A549 (cell line): ENCODE measurements at regions not wholly inside any gene's neighbourhood (a gene's known extent, or its start where the extent isn't known, plus 50 kb on each side); places are given as distances from the start of the nearest gene placed in this dataset.

Experiments used
- ATAC-seq, 2 experiments: fragments of 200-7000 bp in 1 of 2; fragments of >200 bp in 1 of 2; cut with Nextera tagmentation in 1 of 2; cut with Tn5 transposase in 1 of 2; 3 replicates each; pipeline versions ENCODE4 v1.8.0 to v1.9.1; 2018 to 2020; ENCODE audit warnings: mild to moderate bottlenecking in 1 of 2, moderate library complexity in 1 of 2
- CTCF ChIA-PET: fragments of 300-600 bp; sonication (Branson Sonifier 250); formaldehyde crosslinking; extraction: SDS; loops from one replicate; lab custom pipeline; 2021; ENCODE audit warnings: antibody characterized with exemption, inconsistent platforms; lab: Yijun Ruan, JAX
- POLR2A ChIA-PET: fragments of 350-600 bp; formaldehyde crosslinking; extraction: SDS; loops from one replicate; lab custom pipeline; 2021; ENCODE audit warnings: antibody characterized with exemption, inconsistent platforms; lab: Yijun Ruan, JAX
- DNase-seq, 2 experiments: peaks; one replicate each; pipeline versions ENCODE4 v3.0.0 to v3.0.0-alpha.2; 2011 to 2016; ENCODE audit warnings: low read depth in 1 of 2, low spot score in 1 of 2
- FAIRE-seq: peaks from 2 replicates; lab custom pipeline; 2011; peaks lifted over from hg19 to GRCh38; lab: Jason Lieb, UNC
- H3K27ac ChIP-seq, 2 experiments: fragments of >200 bp; sonication (Bioruptor Twin); formaldehyde crosslinking; 3 replicates each; pipeline ENCODE4 v1.5.1; 2016 to 2017
- H3K4me1 ChIP-seq: fragments of >200 bp; sonication (Bioruptor Twin); formaldehyde crosslinking; 3 replicates; pipeline ENCODE4 v1.6.1; 2016
- H3K4me2 ChIP-seq: fragments of >200 bp; sonication (Bioruptor Twin); formaldehyde crosslinking; 3 replicates; pipeline ENCODE4 v1.6.1; 2016
- H3K4me3 ChIP-seq: fragments of >200 bp; sonication (Bioruptor Twin); formaldehyde crosslinking; 3 replicates; pipeline ENCODE4 v1.5.1; 2016
- H3K9me3 ChIP-seq: fragments of >200 bp; sonication (Bioruptor Twin); formaldehyde crosslinking; 3 replicates; pipeline ENCODE4 v1.6.1; 2016
- BHLHE40 ChIP-seq: IDR thresholded peaks from 2 replicates; pipeline ENCODE4 v1.6.1; 2012; ENCODE audit warnings: low read depth, low read length, inconsistent platforms
- CBX2 ChIP-seq: fragments of 200-600 bp; sonication (generic); IDR thresholded peaks from 2 replicates; pipeline ENCODE4 v1.6.1; 2016; ENCODE audit warnings: low read depth, mild to moderate bottlenecking, borderline replicate concordance
- CHD2 ChIP-seq: fragments of 150-350 bp; IDR thresholded peaks from 2 replicates; pipeline ENCODE4 v1.6.1; 2014; ENCODE audit warnings: low read length; ENCODE audit not compliant: partially characterized antibody
- EHF ChIP-seq: fragments of 250-450 bp; sonication (Bioruptor Pico); IDR thresholded peaks from 2 replicates; pipeline ENCODE4 v1.5.0; 2020; ENCODE audit warnings: mild to moderate bottlenecking
- EP300 ChIP-seq, 2 experiments: fragments of >200 bp; sonication (Bioruptor Twin); formaldehyde crosslinking; IDR thresholded peaks; 2 replicates in 1 of 2; 3 replicates in 1 of 2; pipeline ENCODE4 v1.6.1; 2016 to 2017
- ESRRA ChIP-seq: fragments of 150-350 bp; IDR thresholded peaks from 2 replicates; pipeline ENCODE4 v1.6.1; 2014; ENCODE audit warnings: mild to moderate bottlenecking, low read length, borderline replicate concordance
- FOSB ChIP-seq: fragments of 250-450 bp; sonication (Bioruptor Pico); IDR thresholded peaks from 2 replicates; pipeline ENCODE4 v1.5.0; 2020; ENCODE audit warnings: mild to moderate bottlenecking, moderate library complexity
- FOSL2 ChIP-seq, 2 experiments: fragments of 450-650 bp in 1 of 2; fragments of >200 bp in 1 of 2; sonication (Bioruptor Twin) in 1 of 2; formaldehyde crosslinking; IDR thresholded peaks; 2 replicates each; pipeline versions ENCODE4 v1.5.0 to v1.6.1; 2016 to 2020; ENCODE audit warnings: mild to moderate bottlenecking in 1 of 2, moderate library complexity in 1 of 2
- HDAC2 ChIP-seq: fragments of 200-600 bp; sonication (generic); IDR thresholded peaks from 2 replicates; pipeline ENCODE4 v1.6.1; 2016
- HMGXB4 ChIP-seq: fragments of 250-450 bp; sonication (Bioruptor Pico); IDR thresholded peaks from 2 replicates; pipeline ENCODE4 v1.5.0; 2021; ENCODE audit warnings: mild to moderate bottlenecking, moderate library complexity, borderline replicate concordance
- HOXA7 ChIP-seq: fragments of 250-450 bp; sonication (Bioruptor Pico); IDR thresholded peaks from 2 replicates; pipeline ENCODE4 v1.5.0; 2020; ENCODE audit warnings: mild to moderate bottlenecking, moderate library complexity
- JUNB ChIP-seq: fragments of >200 bp; sonication (Bioruptor Twin); formaldehyde crosslinking; IDR thresholded peaks from 2 replicates; pipeline ENCODE4 v1.6.1; 2016
- KDM5A ChIP-seq: fragments of 200-600 bp; sonication (generic); IDR thresholded peaks from 2 replicates; pipeline ENCODE4 v1.6.1; 2016; ENCODE audit warnings: antibody characterized with exemption, mild to moderate bottlenecking
- MAFK ChIP-seq: fragments of 450-650 bp; IDR thresholded peaks from 2 replicates; pipeline ENCODE4 v1.6.1; 2014; ENCODE audit not compliant: partially characterized antibody
- MYC ChIP-seq: IDR thresholded peaks from 2 replicates; pipeline ENCODE4 v1.6.1; 2012; ENCODE audit warnings: mild to moderate bottlenecking, inconsistent platforms, low read length, improper control_type of control experiment, borderline replicate concordance
- NPAS2 ChIP-seq: fragments of 250-450 bp; sonication (Bioruptor Pico); IDR thresholded peaks from 2 replicates; pipeline ENCODE4 v1.8.0; 2022; ENCODE audit warnings: mild to moderate bottlenecking, moderate library complexity, borderline replicate concordance
- PHF8 ChIP-seq: fragments of 200-600 bp; sonication (generic); IDR thresholded peaks from 2 replicates; pipeline ENCODE4 v1.6.1; 2016; ENCODE audit warnings: low read depth, mild to moderate bottlenecking, antibody characterized with exemption, moderate library complexity, borderline replicate concordance
- POLR2A ChIP-seq: IDR thresholded peaks from 2 replicates; pipeline ENCODE4 v1.6.1; 2012; ENCODE audit warnings: mild to moderate bottlenecking, low read length
- RCOR1 ChIP-seq: fragments of 150-350 bp; IDR thresholded peaks from 2 replicates; pipeline ENCODE4 v1.6.1; 2014; ENCODE audit warnings: antibody characterized with exemption, low read length, low read depth
- RFX5 ChIP-seq: fragments of 450-650 bp; IDR thresholded peaks from 2 replicates; pipeline ENCODE4 v1.7.1; 2014; ENCODE audit warnings: antibody characterized with exemption, mild to moderate bottlenecking, moderate library complexity
- SMC3 ChIP-seq: fragments of >200 bp; sonication (Bioruptor Twin); formaldehyde crosslinking; IDR thresholded peaks from 3 replicates; pipeline ENCODE4 v1.6.1; 2018; ENCODE audit warnings: inconsistent platforms
- SREBF2 ChIP-seq: fragments of 450-650 bp; IDR thresholded peaks from 2 replicates; pipeline ENCODE4 v1.6.1; 2014; ENCODE audit warnings: mild to moderate bottlenecking, moderate library complexity
- TP53 ChIP-seq: fragments of 250-450 bp; sonication (Bioruptor Pico); IDR thresholded peaks from 2 replicates; pipeline ENCODE4 v1.5.0; 2021; ENCODE audit warnings: mild to moderate bottlenecking, moderate library complexity
- USF2 ChIP-seq: fragments of 450-650 bp; IDR thresholded peaks from 2 replicates; pipeline ENCODE4 v1.6.1; 2014; ENCODE audit warnings: antibody characterized with exemption
- WGBS: methylation state at CpG from one replicate; pipeline ENCODE4 v1.1.6; 2017; ENCODE audit errors: missing lambda C conversion rate; 5-methylcytosine and 5-hydroxymethylcytosine counted together
- TF ChIP-seq, protein P1 (sequence below): IDR thresholded peaks from 2 replicates; pipeline ENCODE4 v1.6.1; 2012
- TF ChIP-seq, protein P2 (sequence below): fragments of 200-600 bp; sonication (generic); IDR thresholded peaks from 2 replicates; pipeline ENCODE4 v1.6.1; 2016; ENCODE audit warnings: antibody characterized with exemption, mild to moderate bottlenecking, moderate library complexity

DNA sequence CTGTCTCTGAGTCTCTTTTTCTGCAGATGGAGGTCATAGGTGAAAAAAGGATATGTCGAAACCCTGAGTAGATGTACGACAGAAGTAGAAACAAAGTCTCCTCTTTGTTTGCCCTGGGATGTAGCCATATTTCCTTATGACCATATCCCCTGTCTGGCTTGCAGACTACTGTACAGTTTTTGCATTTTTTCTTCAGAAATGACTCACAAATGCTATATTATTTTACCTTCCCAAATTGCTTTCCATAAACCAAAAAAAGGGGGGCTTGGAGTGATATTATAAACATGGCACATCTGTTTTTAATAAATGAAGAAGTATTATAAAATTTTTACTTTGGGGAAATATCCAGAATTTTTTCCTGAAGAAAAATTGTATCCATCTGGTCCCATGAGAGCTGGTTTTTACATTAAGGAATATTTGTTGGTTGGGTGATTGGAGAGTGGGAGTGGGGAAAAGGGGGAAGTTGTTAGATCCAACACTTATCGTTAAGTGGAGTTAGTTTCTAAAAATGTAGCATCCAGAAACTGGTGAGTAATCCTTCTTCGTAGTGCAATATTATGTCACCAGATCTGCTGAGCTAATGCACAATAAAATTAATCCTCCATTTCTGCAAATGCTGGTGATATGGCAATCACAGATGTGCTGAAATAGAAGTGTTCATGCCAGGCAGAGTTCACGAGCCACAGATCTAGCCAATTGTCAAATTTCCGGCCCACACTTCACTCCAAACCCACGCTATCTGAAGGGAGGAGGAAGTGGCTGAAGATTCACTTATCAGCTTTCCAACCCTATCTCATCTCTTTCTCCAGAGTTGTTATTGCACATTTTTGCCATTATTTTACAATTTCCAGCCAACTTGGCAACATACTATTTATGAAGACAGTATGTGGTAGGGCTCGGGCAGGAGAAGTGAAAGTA is 313.6 kb upstream of the ATP11B start:
- H3K4me2 ChIP-seq = no peak overlapping the region
- TF ChIP-seq RFX5 (no peak), FOSL2 (IDR thresholded peaks at IDR 0.05) (no peak), FOSL2 (CRISPR knock-in tag; IDR thresholded peaks at IDR 0.05) (no peak), CBX2 (no peak), NPAS2 (CRISPR knock-in tag) (no peak), CHD2 (no peak), ESRRA (no peak), KDM5A (no peak), HDAC2 (no peak), HOXA7 (no peak), TP53 (CRISPR knock-in tag) (no peak), EP300 (IDR thresholded peaks at IDR 0.05) (no peak), USF2 (no peak), SMC3 (no peak), SREBF2 (no peak), EHF (CRISPR knock-in tag) (no peak), PHF8 (no peak), JUNB (no peak)
- TF ChIP-seq, protein P1, sequence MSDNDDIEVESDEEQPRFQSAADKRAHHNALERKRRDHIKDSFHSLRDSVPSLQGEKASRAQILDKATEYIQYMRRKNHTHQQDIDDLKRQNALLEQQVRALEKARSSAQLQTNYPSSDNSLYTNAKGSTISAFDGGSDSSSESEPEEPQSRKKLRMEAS = no peak
- FAIRE-seq = no peak
- no peak for ATAC-seq
- H3K27ac ChIP-seq = no peak overlapping the region
- no peaks in the 10 kb centered on the region for H3K4me1 ChIP-seq
- POLR2A ChIA-PET = no interaction called here
- H3K9me3 ChIP-seq = no peaks in the 10 kb centered on the region
- 55% methylated on average over 8 of the region's 8 CpGs for WGBS
- DNase-seq = no peak
- no peak overlapping the region for H3K4me3 ChIP-seq
- CTCF ChIA-PET = no interaction called here

DNA sequence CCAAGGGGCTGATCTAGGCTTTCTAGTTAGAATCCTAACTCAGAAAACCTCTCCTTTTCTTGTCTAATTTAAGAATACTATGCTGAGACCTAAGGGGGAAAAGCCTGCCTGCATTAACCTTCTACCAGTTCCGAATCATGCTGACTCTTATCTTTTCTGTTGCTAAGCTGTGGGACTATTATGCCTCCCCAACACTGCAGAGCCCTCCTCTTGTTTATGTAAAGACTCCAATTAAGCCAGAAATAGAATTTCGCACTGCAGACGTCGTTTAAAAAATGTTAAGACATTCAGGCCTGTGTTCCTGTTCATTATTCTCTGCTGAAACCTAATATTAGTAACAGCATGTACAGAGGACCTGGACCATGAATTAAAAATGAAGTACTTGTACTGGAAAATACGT is 310.6 kb upstream of the ATP11B start:
- no peak overlapping the region for H3K27ac ChIP-seq
- CTCF ChIA-PET = no interaction called here
- FAIRE-seq = no peak

More for the DNA sequence above, 310.6 kb upstream of the ATP11B start:
- Histone ChIP-seq H3K4me1 (no peaks in the 10 kb centered on the region), H3K4me2 (no peak overlapping the region), H3K4me3 (no peak overlapping the region), H3K9me3 (no peaks in the 10 kb centered on the region)
- 49% methylated on average over 5 of the region's 5 CpGs for WGBS
- DNase-seq (no peak), ATAC-seq (no peak)
- TF ChIP-seq, protein P2, sequence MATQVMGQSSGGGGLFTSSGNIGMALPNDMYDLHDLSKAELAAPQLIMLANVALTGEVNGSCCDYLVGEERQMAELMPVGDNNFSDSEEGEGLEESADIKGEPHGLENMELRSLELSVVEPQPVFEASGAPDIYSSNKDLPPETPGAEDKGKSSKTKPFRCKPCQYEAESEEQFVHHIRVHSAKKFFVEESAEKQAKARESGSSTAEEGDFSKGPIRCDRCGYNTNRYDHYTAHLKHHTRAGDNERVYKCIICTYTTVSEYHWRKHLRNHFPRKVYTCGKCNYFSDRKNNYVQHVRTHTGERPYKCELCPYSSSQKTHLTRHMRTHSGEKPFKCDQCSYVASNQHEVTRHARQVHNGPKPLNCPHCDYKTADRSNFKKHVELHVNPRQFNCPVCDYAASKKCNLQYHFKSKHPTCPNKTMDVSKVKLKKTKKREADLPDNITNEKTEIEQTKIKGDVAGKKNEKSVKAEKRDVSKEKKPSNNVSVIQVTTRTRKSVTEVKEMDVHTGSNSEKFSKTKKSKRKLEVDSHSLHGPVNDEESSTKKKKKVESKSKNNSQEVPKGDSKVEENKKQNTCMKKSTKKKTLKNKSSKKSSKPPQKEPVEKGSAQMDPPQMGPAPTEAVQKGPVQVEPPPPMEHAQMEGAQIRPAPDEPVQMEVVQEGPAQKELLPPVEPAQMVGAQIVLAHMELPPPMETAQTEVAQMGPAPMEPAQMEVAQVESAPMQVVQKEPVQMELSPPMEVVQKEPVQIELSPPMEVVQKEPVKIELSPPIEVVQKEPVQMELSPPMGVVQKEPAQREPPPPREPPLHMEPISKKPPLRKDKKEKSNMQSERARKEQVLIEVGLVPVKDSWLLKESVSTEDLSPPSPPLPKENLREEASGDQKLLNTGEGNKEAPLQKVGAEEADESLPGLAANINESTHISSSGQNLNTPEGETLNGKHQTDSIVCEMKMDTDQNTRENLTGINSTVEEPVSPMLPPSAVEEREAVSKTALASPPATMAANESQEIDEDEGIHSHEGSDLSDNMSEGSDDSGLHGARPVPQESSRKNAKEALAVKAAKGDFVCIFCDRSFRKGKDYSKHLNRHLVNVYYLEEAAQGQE = no peak
- TF ChIP-seq MAFK (no peak), POLR2A (no peak), HDAC2 (no peak), BHLHE40 (no peak), RCOR1 (no peak), SMC3 (no peak), MYC (no peak), FOSB (CRISPR knock-in tag) (no peak), HMGXB4 (CRISPR knock-in tag) (no peak)
- POLR2A ChIA-PET = no interaction called here
